Spleen (tissue), 7 donors: ENCODE measurements at regions not wholly inside any gene's neighbourhood (a gene's known extent, or its start where the extent isn't known, plus 50 kb on each side); places are given as distances from the start of the nearest gene placed in this dataset.

Experiments used
- CTCF ChIP-seq, 11 experiments: fragments of 200-600 bp in 7 of 11; fragments of 450-650 bp in 4 of 11; sonication (generic) in 4 of 11; IDR thresholded peaks in 8 of 11; conservative IDR thresholded peaks in 3 of 11; 1 replicate in 7 of 11; 2 replicates in 4 of 11; pipeline versions ENCODE4 v1.4.0 to v1.8.0; 2016 to 2021; ENCODE audit warnings: antibody characterized with exemption in 11 of 11, inconsistent platforms in 4 of 11, mild to moderate bottlenecking in 1 of 11
- POLR2A ChIP-seq, 3 donors: fragments of 450-650 bp; IDR thresholded peaks; one replicate each; pipeline ENCODE4 v1.5.1; 2017; ENCODE audit warnings: antibody characterized with exemption in 3 of 3, mild to moderate bottlenecking in 1 of 3
- donor health status: DM: no; HTN: no; CAD: no; lungs with moderate emphysema.
- donor health status: DM: no; HTN: no; CAD: no.
- donor health status: DM: no; HTN: no; CAD: no.

- TF ChIP-seq CTCF (IDR thresholded peaks at IDR 0.05 in 8 of 11, conservative IDR thresholded peaks at IDR 0.05 in 3 of 11): no peak
- TF ChIP-seq POLR2A (IDR thresholded peaks at IDR 0.05): no peak
Observed at GRCh38 chr18:14908541-14908940, 160.6 kb downstream of the ANKRD30B start.
